GM18505 (cell line): ENCODE measurements at regions not wholly inside any gene's neighbourhood (a gene's known extent, or its start where the extent isn't known, plus 50 kb on each side); places are given as distances from the start of the nearest gene placed in this dataset.

Source experiments
- ATAC-seq: cut with Tn5 transposase; IDR thresholded peaks from one replicate; pipeline ENCODE4 v1.9.1; 2021; ENCODE audit not compliant: unreplicated experiment
- POLR2A ChIP-seq: IDR thresholded peaks from 4 replicates; pipeline ENCODE4 v1.6.1; 2011; ENCODE audit warnings: borderline replicate concordance; ENCODE audit not compliant: insufficient read depth, insufficient read length; ENCODE audit errors: extremely low read depth

DNA sequence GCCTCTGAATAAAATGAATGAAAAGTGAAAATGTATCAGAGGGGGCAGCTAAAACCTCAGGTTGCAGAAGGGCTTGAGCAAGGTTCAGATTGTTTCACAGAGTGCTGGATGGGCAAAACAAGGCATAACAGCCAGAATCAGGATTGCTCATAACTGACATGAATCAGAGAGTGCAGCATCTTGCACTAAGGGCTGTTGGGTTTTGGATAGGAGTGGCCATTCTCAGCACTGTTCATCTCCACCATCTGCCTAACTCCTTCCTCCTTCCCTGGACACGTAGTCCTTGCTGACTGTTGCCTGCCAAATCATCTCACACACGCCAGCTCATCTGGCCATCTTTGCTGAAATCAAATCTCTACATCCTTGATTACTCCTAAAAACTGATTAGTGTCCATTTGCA lies 75.3 kb upstream of the C1QTNF7 start:
- TF ChIP-seq POLR2A: no peak
- no peak for ATAC-seq

DNA sequence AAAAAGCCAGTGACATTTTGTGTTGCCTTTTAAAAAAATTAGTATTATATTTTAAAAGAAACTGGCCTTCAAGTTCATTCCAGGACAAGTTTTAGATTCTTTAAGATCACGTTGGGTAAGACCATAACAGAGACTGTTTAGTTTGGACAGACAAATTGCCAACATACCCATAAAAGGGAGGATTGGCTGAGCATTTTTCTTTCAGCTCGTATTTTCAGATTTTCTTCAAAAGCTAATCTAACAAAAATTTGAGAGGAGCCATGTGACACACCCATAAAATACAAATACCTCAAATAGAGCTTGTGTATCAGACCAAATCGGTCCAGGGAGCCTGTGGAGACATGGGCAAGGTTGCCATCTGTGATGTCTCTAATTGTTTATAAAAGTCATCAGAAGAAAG lies 74.6 kb upstream of the C1QTNF7 start:
- no peak for TF ChIP-seq POLR2A
- no peak for ATAC-seq

DNA sequence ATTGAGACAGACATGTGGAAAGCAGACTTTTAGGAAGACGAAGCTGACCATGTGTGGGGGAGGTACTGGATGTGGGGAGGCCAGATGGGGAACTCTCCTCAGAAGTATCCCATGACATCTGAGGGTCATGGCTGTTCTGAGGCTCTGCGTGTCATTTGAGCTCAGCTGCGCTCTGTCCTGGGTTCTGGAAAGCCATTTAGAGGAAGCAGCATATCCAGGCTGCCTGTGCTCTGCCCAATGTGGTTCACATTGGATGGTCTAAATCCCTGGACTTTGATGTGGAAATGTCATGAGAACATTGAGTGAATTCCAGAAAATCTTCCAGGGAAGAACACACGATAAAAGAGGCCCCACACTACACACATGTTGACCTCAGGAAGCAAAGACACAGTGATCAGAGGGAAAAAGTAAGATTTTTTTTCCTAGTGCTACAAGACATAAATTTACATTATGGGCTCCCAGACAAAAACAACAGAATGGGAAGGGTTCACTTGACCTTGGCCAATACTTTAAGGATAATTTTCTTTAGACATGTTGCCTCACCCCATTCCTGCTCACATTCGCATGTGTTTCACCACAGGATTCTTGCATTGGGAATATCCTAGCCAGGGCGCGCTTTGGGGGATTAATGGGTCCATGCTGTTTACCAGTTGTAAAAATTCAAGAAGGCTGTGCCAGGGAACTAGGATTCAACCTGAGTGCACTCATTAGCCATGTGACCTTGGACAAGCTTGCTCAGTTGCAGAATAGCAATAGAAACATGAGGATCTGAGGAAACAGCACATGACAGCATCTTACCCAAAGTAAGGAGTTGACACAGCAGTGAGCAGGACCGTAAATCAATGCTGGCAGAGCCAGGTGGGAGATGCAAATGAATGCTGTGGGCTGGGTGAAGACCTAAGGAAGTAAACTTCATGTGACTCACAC lies 73.2 kb upstream of the C1QTNF7 start:
- ATAC-seq: no peak
- TF ChIP-seq POLR2A: no peak

DNA sequence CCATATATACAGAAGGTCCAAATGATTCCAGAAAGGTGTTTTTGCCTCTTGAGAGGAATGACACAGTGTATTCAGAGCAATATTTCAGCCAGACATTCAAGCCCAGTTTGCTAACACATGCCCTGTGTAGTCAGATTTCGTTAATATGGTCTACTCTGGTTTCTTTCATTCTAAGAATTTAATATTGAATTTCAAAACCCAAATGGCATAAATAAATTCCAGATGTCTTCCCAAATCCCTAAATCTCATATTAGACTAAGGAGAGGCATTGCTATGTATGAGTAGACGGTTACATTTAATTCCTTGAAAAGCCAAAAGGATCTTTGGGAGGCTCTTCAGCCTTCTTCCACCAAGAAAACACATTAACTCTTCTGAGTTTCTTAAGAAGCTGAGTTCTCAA lies 66.3 kb upstream of the C1QTNF7 start:
- TF ChIP-seq POLR2A: no peak
- no peak for ATAC-seq

DNA sequence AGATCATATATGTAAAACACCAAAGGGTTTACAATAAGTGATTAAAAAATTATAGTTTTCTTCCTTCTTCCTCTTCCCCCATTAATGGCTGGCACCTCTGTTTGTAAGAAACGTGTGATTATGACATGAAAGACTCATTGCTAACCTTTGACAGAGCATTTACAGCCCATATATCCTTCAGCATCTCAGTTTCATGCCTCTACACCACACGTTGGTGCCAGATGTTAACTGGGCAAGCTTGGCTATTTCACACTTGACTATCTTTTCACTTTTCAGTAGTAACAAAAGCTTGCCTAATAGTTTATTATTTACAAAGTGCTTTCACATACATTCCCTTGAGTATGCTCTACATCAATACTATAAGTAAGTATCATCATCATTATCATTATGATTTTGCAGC lies 65.3 kb upstream of the C1QTNF7 start:
- ATAC-seq: no peak
- TF ChIP-seq POLR2A: no peak

DNA sequence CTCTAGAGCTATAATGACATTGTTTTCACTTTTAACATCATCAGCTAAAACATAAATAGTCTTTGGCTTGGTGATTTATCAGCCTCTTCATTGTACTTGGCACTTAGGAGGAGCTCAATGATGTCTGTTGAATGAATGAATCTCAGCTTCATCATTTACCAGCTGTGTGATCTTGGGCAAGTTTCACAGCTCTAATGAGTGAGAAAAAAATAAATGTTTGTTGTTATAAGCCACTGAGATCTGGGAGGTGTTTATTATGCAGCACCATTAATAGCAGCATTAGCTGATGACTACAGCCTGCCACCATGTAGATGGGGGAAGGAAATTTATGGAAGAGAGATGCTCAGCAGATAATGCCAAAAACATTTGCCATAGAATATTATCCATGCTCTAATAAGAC lies 63.6 kb upstream of the C1QTNF7 start:
- TF ChIP-seq POLR2A: no peak
- ATAC-seq: no peak

DNA sequence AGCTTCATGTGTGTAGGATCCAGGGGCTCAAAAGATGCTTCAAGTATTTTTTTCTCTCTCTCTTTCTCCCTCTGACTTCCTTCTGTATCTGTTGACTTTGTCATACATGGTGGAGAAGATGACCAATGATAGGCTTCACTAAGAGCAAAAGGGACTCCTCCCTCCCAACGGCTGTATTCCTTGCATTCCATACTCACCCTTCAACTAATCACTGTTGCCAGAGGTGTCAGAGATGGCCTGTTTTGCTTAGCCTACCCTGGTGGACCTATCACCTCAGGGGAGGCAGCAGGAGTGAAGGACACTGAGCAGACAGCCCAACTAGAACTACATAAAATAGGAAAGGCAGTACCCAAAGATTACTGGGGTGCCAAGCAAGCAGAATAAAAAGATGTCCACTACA lies 62.2 kb upstream of the C1QTNF7 start:
- no peak for ATAC-seq
- TF ChIP-seq POLR2A: no peak

DNA sequence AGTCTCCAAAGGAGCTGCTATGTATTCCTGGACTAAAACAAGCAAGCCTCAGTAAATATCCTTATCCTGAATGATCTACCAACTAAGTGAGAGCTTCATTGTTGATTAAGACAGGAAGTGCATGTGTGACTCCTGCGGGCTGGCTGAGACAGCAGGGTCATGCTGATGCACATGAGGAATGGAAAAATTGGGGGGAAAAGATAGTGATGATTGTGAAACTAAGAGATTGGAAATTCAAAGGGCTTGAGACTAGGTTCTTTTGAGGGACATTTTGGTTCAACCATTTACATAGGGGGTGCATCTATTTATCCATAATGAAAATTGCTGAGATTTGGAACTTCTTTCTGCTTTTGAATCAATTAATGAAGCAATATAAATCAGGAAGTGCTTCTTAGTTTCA lies 61.1 kb upstream of the C1QTNF7 start:
- no peak for TF ChIP-seq POLR2A
- no peak for ATAC-seq

DNA sequence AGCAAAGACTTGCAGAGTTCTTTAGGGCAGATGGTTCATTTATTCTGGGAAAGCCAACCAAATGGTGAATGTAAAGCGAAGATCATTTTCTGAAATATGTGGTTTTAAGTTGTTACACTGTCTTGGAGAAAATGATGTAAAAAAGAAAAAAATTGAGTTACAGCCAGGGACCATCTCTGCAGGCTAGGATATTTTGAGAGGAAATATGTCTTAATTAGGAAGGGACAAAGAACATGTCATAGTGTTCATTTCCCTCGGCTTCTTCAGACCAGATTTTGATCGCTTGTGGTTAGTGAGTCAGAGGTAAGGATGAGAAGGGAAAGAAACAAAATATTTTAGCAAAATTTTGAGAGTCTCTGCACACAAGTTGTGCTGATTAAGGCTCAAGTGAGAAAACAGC lies 59.0 kb upstream of the C1QTNF7 start:
- TF ChIP-seq POLR2A: no peak
- no peak for ATAC-seq

DNA sequence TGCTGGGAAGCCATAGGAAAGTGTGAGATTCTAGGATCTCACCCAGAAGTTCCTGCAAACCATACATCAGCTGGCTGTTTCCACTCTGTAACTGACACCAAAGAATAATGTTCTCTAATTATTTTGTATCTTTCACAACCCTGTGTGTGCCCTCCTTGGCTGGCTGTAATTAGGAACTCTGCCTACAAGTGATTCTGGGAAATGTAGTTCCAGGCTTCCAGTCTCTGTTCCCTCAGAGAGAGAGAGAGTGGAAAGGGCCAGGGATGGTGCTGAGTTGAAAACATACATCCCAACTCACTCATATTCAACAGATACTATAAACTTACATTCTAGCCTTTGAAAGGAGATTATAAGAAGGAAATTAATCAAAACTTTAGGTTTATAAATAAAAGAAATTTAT lies 57.5 kb upstream of the C1QTNF7 start:
- no peak for TF ChIP-seq POLR2A
- ATAC-seq: no peak

DNA sequence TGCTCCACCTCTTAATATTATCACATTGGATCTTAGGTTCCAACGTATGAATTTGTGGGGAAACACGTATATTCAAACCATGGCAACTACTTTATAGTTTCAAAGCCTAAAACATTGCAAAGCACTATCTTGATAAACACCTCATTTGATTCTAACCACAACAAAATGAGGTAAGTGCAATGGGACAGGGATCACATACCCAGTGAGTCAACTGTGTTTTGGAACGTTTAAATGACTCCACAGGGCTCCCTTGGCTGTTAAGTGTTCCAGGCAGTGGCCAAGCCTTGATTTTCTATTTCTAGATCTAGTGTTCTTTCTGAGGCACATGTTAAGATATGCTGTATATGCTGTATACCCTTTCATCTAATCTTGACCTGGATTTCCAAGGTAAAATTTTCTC lies 54.5 kb upstream of the C1QTNF7 start:
- TF ChIP-seq POLR2A: no peak

DNA sequence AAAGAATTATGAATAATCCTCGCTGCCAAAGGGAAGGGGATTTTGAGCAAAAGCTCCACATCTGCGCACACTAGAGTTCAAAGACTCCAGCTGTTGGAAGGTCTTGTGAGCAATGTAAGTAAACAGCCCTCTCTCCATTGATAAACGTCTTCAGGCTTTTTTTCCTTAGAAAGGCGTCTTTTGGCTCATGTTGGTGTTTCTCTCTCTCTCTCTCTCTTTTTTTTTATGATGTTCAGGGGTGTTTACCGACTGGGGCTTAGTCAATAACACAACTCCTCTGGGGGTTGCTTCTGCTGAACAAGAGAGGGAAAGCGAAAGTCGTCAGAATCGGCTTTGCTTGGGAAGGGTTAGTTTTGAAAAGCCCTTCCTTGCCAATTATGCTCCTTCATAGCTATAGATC lies 53.2 kb upstream of the C1QTNF7 start:
- ATAC-seq: no peak
- TF ChIP-seq POLR2A: no peak

More for the DNA sequence above, 54.5 kb upstream of the C1QTNF7 start:
- ATAC-seq: no peak

DNA sequence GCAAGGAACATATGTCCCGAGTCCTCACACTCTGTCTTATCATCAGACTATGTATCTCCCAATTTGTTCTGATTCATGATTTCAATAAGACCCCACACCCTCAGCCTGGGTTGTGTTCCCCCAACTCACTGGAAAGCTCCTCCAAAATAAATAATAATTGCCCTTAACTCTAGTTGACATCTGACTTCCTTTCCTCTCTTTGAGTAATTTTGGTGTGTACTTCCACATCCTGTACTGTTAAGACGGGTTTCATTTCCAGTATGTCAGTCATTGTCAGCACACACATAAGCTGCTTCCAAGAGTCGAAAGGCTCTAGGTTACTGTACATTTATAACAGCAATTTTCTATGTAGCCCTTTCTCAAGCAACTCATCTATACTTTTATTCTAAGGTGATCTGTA lies 52.2 kb upstream of the C1QTNF7 start:
- no peak for TF ChIP-seq POLR2A
- ATAC-seq: no peak

DNA sequence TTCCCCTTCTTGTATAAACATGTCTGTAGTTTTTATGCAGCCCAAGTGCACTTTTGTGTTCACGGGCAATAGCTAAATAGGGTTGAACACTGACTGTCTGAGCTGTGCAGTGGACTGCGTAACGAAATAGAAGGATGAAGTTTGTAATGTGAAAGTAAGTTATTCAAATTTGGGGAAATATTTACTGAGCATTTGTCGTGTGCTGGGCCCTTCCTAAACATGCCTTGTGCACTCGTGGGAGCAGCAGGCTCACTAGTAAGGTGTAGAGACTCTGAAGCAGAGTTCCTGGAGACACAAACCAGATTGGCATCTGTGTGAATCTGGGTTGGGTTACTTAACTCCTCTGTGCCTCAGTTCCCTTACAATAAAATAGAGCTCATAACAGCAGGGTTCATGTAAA lies 51.7 kb upstream of the C1QTNF7 start:
- no peak for ATAC-seq

More for the DNA sequence above, 51.7 kb upstream of the C1QTNF7 start:
- no peak for TF ChIP-seq POLR2A
